Suprapubic skin (tissue), 4 donors: ENCODE measurements at regions not wholly inside any gene's neighbourhood (a gene's known extent, or its start where the extent isn't known, plus 50 kb on each side); places are given as distances from the start of the nearest gene placed in this dataset.
"Not testable (repeated sequence)": the region's sequence is repeated elsewhere in the genome, so short reads cannot be mapped to it uniquely, and the experiment has no call there.

Experiments
- DNase-seq, 2 donors: peaks; one replicate each; pipeline ENCODE4 v3.0.0-alpha.2; 2019; ENCODE audit warnings: low spot score in 2 of 2
- H3K27ac ChIP-seq: fragments of 200-600 bp; sonication (generic); one replicate; pipeline ENCODE4 v1.5.1; 2019
- H3K27me3 ChIP-seq: fragments of 200-600 bp; sonication (generic); one replicate; pipeline ENCODE4 v1.5.1; 2019
- H3K36me3 ChIP-seq: fragments of 200-600 bp; sonication (generic); one replicate; pipeline ENCODE4 v1.5.1; 2019
- H3K4me1 ChIP-seq: fragments of 200-600 bp; sonication (generic); one replicate; pipeline ENCODE4 v1.5.1; 2019
- H3K4me3 ChIP-seq: fragments of 200-600 bp; sonication (generic); one replicate; pipeline ENCODE4 v1.5.1; 2019; ENCODE audit warnings: mild to moderate bottlenecking
- H3K9me3 ChIP-seq: fragments of 200-600 bp; sonication (generic); one replicate; pipeline ENCODE4 v1.5.1; 2019
- CTCF ChIP-seq, 2 donors: fragments of 200-600 bp in 1 of 2; fragments of 450-650 bp in 1 of 2; sonication (generic) in 1 of 2; IDR thresholded peaks; one replicate each; pipeline ENCODE4 v1.5.1; 2016 to 2019; ENCODE audit warnings: antibody characterized with exemption in 2 of 2, mild to moderate bottlenecking in 1 of 2, moderate library complexity in 1 of 2
- WGBS: methylation state at CpG from one replicate; pipeline ENCODE4 v1.1.5; 2018; 5-methylcytosine and 5-hydroxymethylcytosine counted together

- not testable (repeated sequence) for H3K4me3 ChIP-seq, H3K4me1 ChIP-seq, H3K36me3 ChIP-seq, H3K9me3 ChIP-seq, DNase-seq, H3K27ac ChIP-seq
- peaks cover 21% of the 10 kb centered on the region for H3K27me3 ChIP-seq
- WGBS = 22% methylated on average over 7 of the region's 8 CpGs
These were observed 178.5 kb downstream of the OTOP1 start for GRCh38 chr4:4048227-4048626.

- not testable (repeated sequence) for H3K4me3 ChIP-seq, H3K4me1 ChIP-seq, H3K27ac ChIP-seq, DNase-seq, H3K27me3 ChIP-seq, H3K9me3 ChIP-seq, H3K36me3 ChIP-seq
- WGBS = 67% methylated on average over 3 of the region's 3 CpGs
These were observed 175.9 kb downstream of the OTOP1 start for GRCh38 chr4:4050781-4051180.

- H3K4me3 ChIP-seq, H3K4me1 ChIP-seq, H3K27me3 ChIP-seq, H3K36me3 ChIP-seq, DNase-seq, H3K9me3 ChIP-seq, H3K27ac ChIP-seq: not testable (repeated sequence)
- 17% methylated on average over 1 of the region's 2 CpGs for WGBS
These were observed 173.8 kb downstream of the OTOP1 start for GRCh38 chr4:4052933-4053332.

GRCh38 chr4:4057226-4057625, 169.5 kb downstream of the OTOP1 start:
- H3K4me1 ChIP-seq, H3K27me3 ChIP-seq, DNase-seq, H3K9me3 ChIP-seq, H3K36me3 ChIP-seq, H3K4me3 ChIP-seq, H3K27ac ChIP-seq: not testable (repeated sequence)
- 64% methylated on average over 2 of the region's 3 CpGs for WGBS

GRCh38 chr4:4084171-4084570, 142.6 kb downstream of the OTOP1 start:
- H3K9me3 ChIP-seq, H3K27me3 ChIP-seq, DNase-seq, H3K4me3 ChIP-seq, H3K4me1 ChIP-seq, H3K27ac ChIP-seq, H3K36me3 ChIP-seq: not testable (repeated sequence)
- WGBS = 91% methylated on average over 6 of the region's 6 CpGs

GRCh38 chr4:4089716-4090419, 136.9 kb downstream of the OTOP1 start:
- 65% methylated on average over 7 of the region's 7 CpGs for WGBS
- DNase-seq = not testable (repeated sequence)

GRCh38 chr4:4090720-4091119, 136.0 kb downstream of the OTOP1 start:
- DNase-seq, H3K36me3 ChIP-seq, H3K4me1 ChIP-seq, H3K4me3 ChIP-seq, H3K27me3 ChIP-seq, H3K9me3 ChIP-seq, H3K27ac ChIP-seq: not testable (repeated sequence)
- WGBS = 40% methylated on average over 3 of the region's 4 CpGs

More at GRCh38 chr4:4089716-4090419, 136.9 kb downstream of the OTOP1 start:
- not testable (repeated sequence) for H3K27ac ChIP-seq, H3K27me3 ChIP-seq, H3K4me3 ChIP-seq, H3K4me1 ChIP-seq, H3K36me3 ChIP-seq, H3K9me3 ChIP-seq

- not testable (repeated sequence) for H3K27ac ChIP-seq, H3K27me3 ChIP-seq, H3K36me3 ChIP-seq, H3K4me1 ChIP-seq, H3K9me3 ChIP-seq, H3K4me3 ChIP-seq, DNase-seq
- 62% methylated on average over 4 of the region's 4 CpGs for WGBS
These were observed 134.6 kb downstream of the OTOP1 start for GRCh38 chr4:4092159-4092558.

- not testable (repeated sequence) for H3K27me3 ChIP-seq, H3K27ac ChIP-seq, H3K36me3 ChIP-seq, H3K4me1 ChIP-seq, H3K9me3 ChIP-seq, H3K4me3 ChIP-seq, DNase-seq
- WGBS = no CpG with 5 or more reads among the region's 4 CpGs
These were observed 127.1 kb downstream of the OTOP1 start for GRCh38 chr4:4099610-4100009.

- WGBS = no CpG with 5 or more reads among the region's 36 CpGs
- not testable (repeated sequence) for H3K9me3 ChIP-seq, DNase-seq, H3K36me3 ChIP-seq, H3K27ac ChIP-seq, H3K4me1 ChIP-seq
- Histone ChIP-seq H3K4me3 (peak overlapping the region; percentile 49), H3K27me3 (peaks cover 43% of the 10 kb centered on the region)
These were observed 119.8 kb downstream of the OTOP1 start for GRCh38 chr4:4106923-4107322.

GRCh38 chr4:4107411-4108107, 119.2 kb downstream of the OTOP1 start:
- not testable (repeated sequence) for DNase-seq, H3K4me1 ChIP-seq, H3K27ac ChIP-seq, H3K36me3 ChIP-seq, H3K9me3 ChIP-seq
- peak overlapping the region; percentile 49 for H3K4me3 ChIP-seq
- peaks cover 43% of the 10 kb centered on the region for H3K27me3 ChIP-seq
- peak; percentile 45 to 92 for TF ChIP-seq CTCF (IDR thresholded peaks at IDR 0.05)
- 68% methylated on average over 8 of the region's 52 CpGs for WGBS

GRCh38 chr4:4115381-4115780, 111.3 kb downstream of the OTOP1 start:
- not testable (repeated sequence) for DNase-seq, H3K4me3 ChIP-seq, H3K36me3 ChIP-seq, H3K9me3 ChIP-seq, H3K27ac ChIP-seq, H3K4me1 ChIP-seq
- WGBS = no CpG with 5 or more reads among the region's 13 CpGs
- peaks cover 12% of the 10 kb centered on the region for H3K27me3 ChIP-seq

GRCh38 chr4:4116901-4117300, 109.8 kb downstream of the OTOP1 start:
- DNase-seq, H3K36me3 ChIP-seq, H3K4me1 ChIP-seq, H3K27me3 ChIP-seq, H3K4me3 ChIP-seq, H3K9me3 ChIP-seq, H3K27ac ChIP-seq: not testable (repeated sequence)
- 0% methylated on average over 1 of the region's 1 CpG for WGBS
